Tibial nerve (tissue), 4 donors: ENCODE measurements at regions not wholly inside any gene's neighbourhood (a gene's known extent, or its start where the extent isn't known, plus 50 kb on each side); places are given as distances from the start of the nearest gene placed in this dataset.

Experiments used
- DNase-seq, 2 donors: peaks; one replicate each; pipeline ENCODE4 v3.0.0-alpha.2; 2019; ENCODE audit warnings: low spot score in 2 of 2
- H3K27ac ChIP-seq, 4 donors: fragments of 200-600 bp; sonication (generic) in 3 of 4; one replicate each; pipeline ENCODE4 v1.5.1; 2017 to 2019; ENCODE audit warnings: mild to moderate bottlenecking in 1 of 4
- H3K27me3 ChIP-seq, 2 donors: fragments of 200-600 bp; sonication (generic) in 1 of 2; one replicate each; pipeline versions ENCODE4 v1.5.1 to v1.6.0; 2017 to 2019
- H3K36me3 ChIP-seq, 3 donors: fragments of 200-600 bp; sonication (generic); one replicate each; pipeline ENCODE4 v1.5.1; 2018 to 2019
- H3K4me1 ChIP-seq, 4 donors: fragments of 200-600 bp; sonication (generic) in 3 of 4; one replicate each; pipeline ENCODE4 v1.5.1; 2017 to 2019
- H3K4me3 ChIP-seq, 4 donors: fragments of 200-600 bp; sonication (generic) in 3 of 4; one replicate each; pipeline ENCODE4 v1.5.1; 2017 to 2019; ENCODE audit warnings: mild to moderate bottlenecking in 1 of 4, moderate library complexity in 1 of 4
- H3K9me3 ChIP-seq, 4 donors: fragments of 200-600 bp; sonication (generic) in 3 of 4; one replicate each; pipeline ENCODE4 v1.5.1; 2017 to 2019
- CTCF ChIP-seq, 5 experiments: fragments of 200-600 bp in 3 of 5; fragments of 450-650 bp in 2 of 5; sonication (generic) in 3 of 5; IDR thresholded peaks; one replicate each; pipeline ENCODE4 v1.5.1; 2016 to 2019; ENCODE audit warnings: antibody characterized with exemption in 5 of 5, mild to moderate bottlenecking in 3 of 5, moderate library complexity in 2 of 5
- EP300 ChIP-seq, 2 donors: sonication (generic); formaldehyde crosslinking; IDR thresholded peaks; one replicate each; pipeline ENCODE4 v1.6.1; 2017; ENCODE audit warnings: antibody characterized with exemption in 2 of 2, mild to moderate bottlenecking in 1 of 2
- POLR2A ChIP-seq, 2 donors: fragments of 450-650 bp; IDR thresholded peaks; one replicate each; pipeline ENCODE4 v1.6.1; 2017; ENCODE audit warnings: antibody characterized with exemption in 2 of 2, mild to moderate bottlenecking in 2 of 2, moderate library complexity in 2 of 2
- WGBS, 2 donors: methylation state at CpG; one replicate each; pipeline ENCODE4 v1.1.5; 2018; 5-methylcytosine and 5-hydroxymethylcytosine counted together

- Histone ChIP-seq H3K9me3 (peaks cover 0 to 16% (median 2%) of the 10 kb centered on the region in 4 donors), H3K4me1 (peaks cover 0 to 18% (median 5%) of the 10 kb centered on the region in 4 donors), H3K4me3 (no peak overlapping the region), H3K27me3 (no peaks in the 10 kb centered on the region), H3K27ac (no peak overlapping the region), H3K36me3 (no peaks in the 10 kb centered on the region)
- DNase-seq, result no peak
- TF ChIP-seq CTCF (IDR thresholded peaks at IDR 0.05) (no peak), EP300 (IDR thresholded peaks at IDR 0.05) (no peak), POLR2A (IDR thresholded peaks at IDR 0.05) (no peak)
Observed at GRCh38 chr18:56204052-56204451, 434.3 kb downstream of the TXNL1 start.

- Histone ChIP-seq H3K9me3 (peaks cover 0 to 16% (median 2%) of the 10 kb centered on the region in 4 donors), H3K36me3 (no peaks in the 10 kb centered on the region), H3K27ac (no peak overlapping the region), H3K27me3 (no peaks in the 10 kb centered on the region), H3K4me3 (no peak overlapping the region), H3K4me1 (peaks cover 0 to 21% (median 5%) of the 10 kb centered on the region in 4 donors)
- TF ChIP-seq POLR2A (IDR thresholded peaks at IDR 0.05) (no peak), EP300 (IDR thresholded peaks at IDR 0.05) (no peak), CTCF (IDR thresholded peaks at IDR 0.05) (no peak)
- 54 to 58% methylated on average over 3 of the region's 3 CpGs for WGBS, 2 donors
- no peak for DNase-seq
Observed at GRCh38 chr18:56202678-56203077, 435.7 kb downstream of the TXNL1 start.

GRCh38 chr18:56200381-56200911 lies 437.9 kb downstream of the TXNL1 start:
- H3K27me3 ChIP-seq, result no peaks in the 10 kb centered on the region
- peaks cover 0 to 21% (median 5%) of the 10 kb centered on the region in 4 donors for H3K4me1 ChIP-seq
- H3K4me3 ChIP-seq, result no peak overlapping the region
- peaks cover 0 to 16% (median 2%) of the 10 kb centered on the region in 4 donors for H3K9me3 ChIP-seq
- DNase-seq, result no peak
- peak overlapping the region in 2 of 4 donors; percentile 9 to 26 for H3K27ac ChIP-seq
- TF ChIP-seq CTCF (IDR thresholded peaks at IDR 0.05) (no peak), EP300 (IDR thresholded peaks at IDR 0.05) (no peak), POLR2A (IDR thresholded peaks at IDR 0.05) (no peak)
- 24 to 33% methylated on average over 1 of the region's 1 CpG for WGBS, 2 donors
- no peaks in the 10 kb centered on the region for H3K36me3 ChIP-seq

- DNase-seq, result no peak
- WGBS, 2 donors, result 49 to 58% methylated on average over 8 of the region's 8 CpGs
- peaks cover 0 to 14% (median 2%) of the 10 kb centered on the region in 4 donors for H3K9me3 ChIP-seq
- peaks cover 0 to 21% (median 5%) of the 10 kb centered on the region in 4 donors for H3K4me1 ChIP-seq
- peak overlapping the region in 2 of 4 donors; percentile 9 to 26 for H3K27ac ChIP-seq
- H3K4me3 ChIP-seq, result no peak overlapping the region
- no peaks in the 10 kb centered on the region for H3K36me3 ChIP-seq
- no peak for TF ChIP-seq EP300 (IDR thresholded peaks at IDR 0.05)
- TF ChIP-seq CTCF (IDR thresholded peaks at IDR 0.05), result no peak
- no peak for TF ChIP-seq POLR2A (IDR thresholded peaks at IDR 0.05)
- H3K27me3 ChIP-seq, result no peaks in the 10 kb centered on the region
Observed at GRCh38 chr18:56199580-56200330, 438.6 kb downstream of the TXNL1 start.

GRCh38 chr18:56197241-56197859 lies 441.0 kb downstream of the TXNL1 start:
- H3K27ac ChIP-seq, result no peak overlapping the region
- 75 to 78% methylated on average over 6 of the region's 6 CpGs for WGBS, 2 donors

More at GRCh38 chr18:56197241-56197859, 441.0 kb downstream of the TXNL1 start:
- H3K9me3 ChIP-seq, result no peaks in the 10 kb centered on the region
- no peaks in the 10 kb centered on the region for H3K27me3 ChIP-seq
- TF ChIP-seq POLR2A (IDR thresholded peaks at IDR 0.05), result no peak
- TF ChIP-seq EP300 (IDR thresholded peaks at IDR 0.05), result no peak
- no peak for TF ChIP-seq CTCF (IDR thresholded peaks at IDR 0.05)
- no peaks in the 10 kb centered on the region for H3K36me3 ChIP-seq
- no peak for DNase-seq
- H3K4me3 ChIP-seq, result no peak overlapping the region
- H3K4me1 ChIP-seq, result peaks cover 0 to 21% (median 5%) of the 10 kb centered on the region in 4 donors
